ENCODE measurements at regions not wholly inside any gene's neighbourhood (a gene's known extent, or its start where the extent isn't known, plus 50 kb on each side); places are given as distances from the start of the nearest gene placed in this dataset.

DNA sequence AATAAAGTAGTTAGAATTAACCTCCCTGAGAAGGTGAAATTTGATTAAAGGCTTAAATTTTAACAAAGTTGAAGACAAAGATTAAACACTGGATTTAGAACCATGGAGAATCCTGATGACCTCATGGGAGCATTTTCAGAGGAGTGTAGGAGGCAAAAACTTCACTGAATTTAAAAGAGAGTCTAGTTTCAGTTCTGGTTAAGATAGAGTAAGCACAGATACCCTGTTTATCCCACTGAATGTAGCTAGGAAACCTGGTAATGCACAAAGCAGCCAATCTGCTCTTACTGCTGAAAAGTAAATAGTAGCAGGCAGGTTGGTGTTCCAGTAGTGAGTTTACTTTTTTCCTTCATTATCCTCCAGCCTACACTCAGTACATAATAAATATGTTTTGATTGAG, 654.9 kb upstream of the SYT4 start:
- H3K36me3 ChIP-seq (ENCODE audit: insufficient read depth, low read length, poor library complexity, severe bottlenecking), result no peaks in the 10 kb centered on the region
- H3K27me3 ChIP-seq (replicated peaks; ENCODE audit: insufficient read depth, low read depth, low read length, poor library complexity), result no peaks in the 10 kb centered on the region
- H3K9me3 ChIP-seq (ENCODE audit: low read depth, low read length, poor library complexity, severe bottlenecking), result no peaks in the 10 kb centered on the region
- ChIA-PET POLR2A (ENCODE audit: low non-redundant PET) (no interaction called here), CTCF (no interaction called here)
- TF ChIP-seq EZH2 (IDR thresholded peaks at IDR 0.05; ENCODE audit: borderline replicate concordance, low read depth, low read length, poor library complexity, severe bottlenecking), result no peak
- TF ChIP-seq, protein P1, sequence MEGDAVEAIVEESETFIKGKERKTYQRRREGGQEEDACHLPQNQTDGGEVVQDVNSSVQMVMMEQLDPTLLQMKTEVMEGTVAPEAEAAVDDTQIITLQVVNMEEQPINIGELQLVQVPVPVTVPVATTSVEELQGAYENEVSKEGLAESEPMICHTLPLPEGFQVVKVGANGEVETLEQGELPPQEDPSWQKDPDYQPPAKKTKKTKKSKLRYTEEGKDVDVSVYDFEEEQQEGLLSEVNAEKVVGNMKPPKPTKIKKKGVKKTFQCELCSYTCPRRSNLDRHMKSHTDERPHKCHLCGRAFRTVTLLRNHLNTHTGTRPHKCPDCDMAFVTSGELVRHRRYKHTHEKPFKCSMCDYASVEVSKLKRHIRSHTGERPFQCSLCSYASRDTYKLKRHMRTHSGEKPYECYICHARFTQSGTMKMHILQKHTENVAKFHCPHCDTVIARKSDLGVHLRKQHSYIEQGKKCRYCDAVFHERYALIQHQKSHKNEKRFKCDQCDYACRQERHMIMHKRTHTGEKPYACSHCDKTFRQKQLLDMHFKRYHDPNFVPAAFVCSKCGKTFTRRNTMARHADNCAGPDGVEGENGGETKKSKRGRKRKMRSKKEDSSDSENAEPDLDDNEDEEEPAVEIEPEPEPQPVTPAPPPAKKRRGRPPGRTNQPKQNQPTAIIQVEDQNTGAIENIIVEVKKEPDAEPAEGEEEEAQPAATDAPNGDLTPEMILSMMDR (conservative IDR thresholded peaks at IDR 0.05; ENCODE audit: low read depth, low read length), result no peak
- no peak for DNase-seq (ENCODE audit: low spot score)
- peaks cover 5% of the 10 kb centered on the region for H3K4me1 ChIP-seq (ENCODE audit: insufficient read depth, low read length, poor library complexity, severe bottlenecking)
- intact Hi-C loops (cut with micrococcal nuclease; ENCODE audit: unreplicated experiment), result no loop called here
- BruUV-seq (replicated peaks), result no TSS peak
- H3K27ac ChIP-seq (ENCODE audit: low read depth, low read length, poor library complexity, severe bottlenecking), result no peak overlapping the region
- H3K4me3 ChIP-seq (ENCODE audit: low read depth, low read length, poor library complexity, severe bottlenecking), result no peak overlapping the region

DNA sequence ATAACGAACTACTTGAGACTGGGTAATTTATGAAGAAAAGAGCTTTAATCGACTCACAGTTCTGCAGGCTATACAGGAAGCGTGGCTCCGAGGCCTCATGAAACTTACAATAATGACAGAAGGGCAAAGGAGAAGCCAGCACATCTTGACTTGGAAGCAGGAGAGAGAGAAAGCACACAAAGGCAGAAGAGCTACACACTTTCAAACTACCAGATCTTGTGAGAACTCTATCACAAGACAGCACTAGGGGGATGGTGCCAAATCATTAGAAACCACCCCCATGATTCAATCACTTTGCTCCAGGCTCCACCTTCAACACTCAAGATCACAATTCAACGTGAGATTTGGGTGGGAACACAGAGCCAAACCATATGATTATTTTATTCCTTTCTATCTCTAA, 655.9 kb upstream of the SYT4 start:
- TF ChIP-seq EZH2 (IDR thresholded peaks at IDR 0.05; ENCODE audit: borderline replicate concordance, low read depth, low read length, poor library complexity, severe bottlenecking), result no peak
- TF ChIP-seq, protein P1 (conservative IDR thresholded peaks at IDR 0.05; ENCODE audit: low read depth, low read length), result no peak
- peaks cover 5% of the 10 kb centered on the region for H3K4me1 ChIP-seq (ENCODE audit: insufficient read depth, low read length, poor library complexity, severe bottlenecking)
- DNase-seq (ENCODE audit: low spot score), result no peak
- POLR2A ChIA-PET (ENCODE audit: low non-redundant PET), result no interaction called here
- no peak overlapping the region for H3K4me3 ChIP-seq (ENCODE audit: low read depth, low read length, poor library complexity, severe bottlenecking)
- intact Hi-C loops (cut with micrococcal nuclease; ENCODE audit: unreplicated experiment), result no loop called here
- H3K27ac ChIP-seq (ENCODE audit: low read depth, low read length, poor library complexity, severe bottlenecking), result no peak overlapping the region
- CTCF ChIA-PET, result no interaction called here
- no peaks in the 10 kb centered on the region for H3K36me3 ChIP-seq (ENCODE audit: insufficient read depth, low read length, poor library complexity, severe bottlenecking)
- H3K9me3 ChIP-seq (ENCODE audit: low read depth, low read length, poor library complexity, severe bottlenecking), result no peaks in the 10 kb centered on the region
- BruUV-seq (replicated peaks), result no TSS peak
- H3K27me3 ChIP-seq (replicated peaks; ENCODE audit: insufficient read depth, low read depth, low read length, poor library complexity), result no peaks in the 10 kb centered on the region

DNA sequence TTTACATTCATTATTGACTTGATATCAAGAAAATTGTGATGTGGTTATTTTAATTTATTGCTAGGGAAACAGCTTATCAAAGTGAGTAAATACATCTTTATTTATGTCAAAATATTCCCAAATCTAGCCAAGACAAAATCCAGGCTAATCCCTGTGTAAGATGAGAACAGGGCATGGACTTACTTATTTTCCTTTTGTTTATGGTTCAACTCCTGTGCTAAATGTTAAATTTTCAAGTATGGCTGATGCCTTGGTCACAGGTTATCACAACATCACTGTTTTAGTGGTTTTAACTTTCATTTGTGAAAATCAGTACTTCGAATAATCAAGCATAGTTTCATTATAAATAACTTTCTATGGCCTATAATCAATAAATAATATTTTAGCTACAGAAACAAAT, 657.0 kb upstream of the SYT4 start:
- no TSS peak for BruUV-seq (replicated peaks)
- intact Hi-C loops (cut with micrococcal nuclease; ENCODE audit: unreplicated experiment), result no loop called here
- H3K27ac ChIP-seq (ENCODE audit: low read depth, low read length, poor library complexity, severe bottlenecking), result no peak overlapping the region
- POLR2A ChIA-PET (ENCODE audit: low non-redundant PET), result no interaction called here
- TF ChIP-seq, protein P1 (conservative IDR thresholded peaks at IDR 0.05; ENCODE audit: low read depth, low read length), result no peak
- TF ChIP-seq EZH2 (IDR thresholded peaks at IDR 0.05; ENCODE audit: borderline replicate concordance, low read depth, low read length, poor library complexity, severe bottlenecking), result no peak
- H3K4me1 ChIP-seq (ENCODE audit: insufficient read depth, low read length, poor library complexity, severe bottlenecking), result peaks cover 5% of the 10 kb centered on the region
- CTCF ChIA-PET, result no interaction called here
- H3K27me3 ChIP-seq (replicated peaks; ENCODE audit: insufficient read depth, low read depth, low read length, poor library complexity), result no peaks in the 10 kb centered on the region
- DNase-seq (ENCODE audit: low spot score), result no peak
- H3K9me3 ChIP-seq (ENCODE audit: low read depth, low read length, poor library complexity, severe bottlenecking), result no peaks in the 10 kb centered on the region
- H3K36me3 ChIP-seq (ENCODE audit: insufficient read depth, low read length, poor library complexity, severe bottlenecking), result no peaks in the 10 kb centered on the region
- H3K4me3 ChIP-seq (ENCODE audit: low read depth, low read length, poor library complexity, severe bottlenecking), result no peak overlapping the region

Measured in A673 (cell line).